Right lobe of liver (tissue), 4 donors: ENCODE measurements at regions not wholly inside any gene's neighbourhood (a gene's known extent, or its start where the extent isn't known, plus 50 kb on each side); places are given as distances from the start of the nearest gene placed in this dataset.
"Not testable (repeated sequence)": the region's sequence is repeated elsewhere in the genome, so short reads cannot be mapped to it uniquely, and the experiment has no call there.

ENCODE experiments used
- CTCF ChIP-seq, 4 donors: fragments of 200-600 bp in 3 of 4; fragments of 450-650 bp in 1 of 4; IDR thresholded peaks; one replicate each; pipeline versions ENCODE4 v1.5.1 to v1.8.0; 2016 to 2022; ENCODE audit warnings: antibody characterized with exemption in 4 of 4, mild to moderate bottlenecking in 2 of 4
- POLR2A ChIP-seq: fragments of 450-650 bp; IDR thresholded peaks from one replicate; pipeline ENCODE4 v1.6.1; 2017; ENCODE audit warnings: antibody characterized with exemption, mild to moderate bottlenecking
- donor health status: DM: no; HTN: no; CAD: no.
- donor health status: DM: no; HTN: no; CAD: no.
- donor health status: DM: no; HTN: yes; CAD: no.

GRCh38 chr15:57896899-57897298 is 168.6 kb downstream of the ALDH1A2 start:
- TF ChIP-seq CTCF (IDR thresholded peaks at IDR 0.05); POLR2A: not testable (repeated sequence)
